Gastrocnemius medialis (tissue), 4 donors: ENCODE measurements at regions not wholly inside any gene's neighbourhood (a gene's known extent, or its start where the extent isn't known, plus 50 kb on each side); places are given as distances from the start of the nearest gene placed in this dataset.

ENCODE experiments used
- ATAC-seq, 2 donors: fragments of 150-250 bp; one replicate each; pipeline ENCODE4 v1.9.1; 2016
- DNase-seq, 2 donors: peaks; one replicate each; pipeline ENCODE4 v3.0.0-alpha.2; 2019
- H3K27ac ChIP-seq, 4 donors: fragments of 200-600 bp; sonication (generic); 1 replicate in 1 of 4; 2 replicates in 3 of 4; pipeline ENCODE4 v1.5.1; 2016 to 2018; ENCODE audit warnings: mild to moderate bottlenecking in 2 of 4, moderate library complexity in 1 of 4
- H3K27me3 ChIP-seq, 3 donors: fragments of 200-600 bp; sonication (generic) in 2 of 3; 1 replicate in 1 of 3; 2 replicates in 2 of 3; pipeline versions ENCODE4 v1.5.1 to v1.6.0; 2016 to 2019; ENCODE audit warnings: mild to moderate bottlenecking in 1 of 3, moderate library complexity in 1 of 3
- H3K36me3 ChIP-seq, 2 donors: fragments of 200-600 bp; sonication (generic) in 1 of 2; one replicate each; pipeline ENCODE4 v1.5.1; 2017 to 2018
- H3K4me1 ChIP-seq, 2 donors: fragments of 200-600 bp; sonication (generic) in 1 of 2; one replicate each; pipeline ENCODE4 v1.5.1; 2016 to 2017; ENCODE audit warnings: mild to moderate bottlenecking in 2 of 2
- H3K4me3 ChIP-seq, 4 donors: fragments of 200-600 bp; sonication (generic) in 3 of 4; 1 replicate in 1 of 4; 2 replicates in 3 of 4; pipeline ENCODE4 v1.5.1; 2016 to 2019; ENCODE audit warnings: mild to moderate bottlenecking in 2 of 4
- H3K9me3 ChIP-seq, 3 donors: fragments of 200-600 bp; sonication (generic) in 2 of 3; 1 replicate in 1 of 3; 2 replicates in 2 of 3; pipeline ENCODE4 v1.5.1; 2016 to 2019
- POLR2A ChIP-seq, 2 donors: fragments of 450-650 bp; IDR thresholded peaks; one replicate each; pipeline ENCODE4 v1.6.1; 2017; ENCODE audit warnings: antibody characterized with exemption in 2 of 2, mild to moderate bottlenecking in 2 of 2, moderate library complexity in 2 of 2
- in situ Hi-C, 4 donors: fragments of 200-750 bp; cut with MboI; loops; one replicate each; pipeline versions ENCODE4 v1.15.0 to v1.8.0; 2017; ENCODE audit warnings: low sequenced_read_pairs in 4 of 4
- intact Hi-C: fragments of 100-400 bp; cut with DNase I; formaldehyde crosslinking; loops from one replicate; pipeline ENCODE4 v1.15.1; 2023; ENCODE audit warnings: low total_unique reads
- TF ChIP-seq, protein P1 (sequence below), 5 experiments: fragments of 450-650 bp in 3 of 5; fragments of 200-600 bp in 2 of 5; sonication (generic) in 2 of 5; IDR thresholded peaks in 4 of 5; conservative IDR thresholded peaks in 1 of 5; 1 replicate in 4 of 5; 2 replicates in 1 of 5; pipeline ENCODE4 v1.5.1; 2016 to 2019; ENCODE audit warnings: antibody characterized with exemption in 5 of 5, mild to moderate bottlenecking in 3 of 5, moderate library complexity in 3 of 5

DNA sequence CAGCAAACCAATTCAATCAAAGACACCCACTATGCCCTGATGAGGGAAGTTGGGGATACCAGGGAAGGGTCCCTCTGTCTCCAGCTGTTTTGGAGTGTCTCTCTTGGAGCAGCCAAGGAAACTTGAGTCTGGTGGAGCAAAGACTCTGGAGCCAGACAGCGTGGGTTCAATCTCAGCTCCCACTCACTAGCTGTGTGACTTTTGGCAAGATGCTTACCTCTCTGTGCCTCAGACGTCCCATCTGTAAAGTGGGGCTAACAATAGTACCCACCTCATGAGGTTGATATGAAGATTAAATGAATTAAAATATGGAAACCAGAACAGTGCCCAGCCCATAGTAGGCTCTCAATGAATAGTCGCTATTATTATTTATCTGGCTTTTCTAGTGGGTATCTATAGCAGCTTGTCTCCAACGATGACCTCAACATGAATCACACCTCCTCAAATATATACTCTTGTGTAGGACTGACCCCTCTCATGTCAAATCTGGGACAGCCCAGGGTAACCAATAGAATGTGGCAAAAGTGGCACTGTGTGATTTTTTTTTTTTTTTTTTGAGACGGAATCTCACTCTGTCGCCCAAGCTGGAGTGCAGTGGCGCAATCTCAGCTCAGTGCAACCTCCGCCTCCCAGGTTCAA, 99.2 kb upstream of the FOXP4 start:
- intact Hi-C loops (no loop called here), in situ Hi-C loops (no loop called here)
- DNase-seq: no peak
- ATAC-seq: no peak
- H3K9me3 ChIP-seq: no peaks in the 10 kb centered on the region
- no peaks in the 10 kb centered on the region for H3K27me3 ChIP-seq
- H3K4me1 ChIP-seq: peaks cover 32 to 36% of the 10 kb centered on the region in 2 donors
- H3K4me3 ChIP-seq: no peak overlapping the region
- TF ChIP-seq POLR2A (IDR thresholded peaks at IDR 0.05): no peak
- TF ChIP-seq, protein P1, sequence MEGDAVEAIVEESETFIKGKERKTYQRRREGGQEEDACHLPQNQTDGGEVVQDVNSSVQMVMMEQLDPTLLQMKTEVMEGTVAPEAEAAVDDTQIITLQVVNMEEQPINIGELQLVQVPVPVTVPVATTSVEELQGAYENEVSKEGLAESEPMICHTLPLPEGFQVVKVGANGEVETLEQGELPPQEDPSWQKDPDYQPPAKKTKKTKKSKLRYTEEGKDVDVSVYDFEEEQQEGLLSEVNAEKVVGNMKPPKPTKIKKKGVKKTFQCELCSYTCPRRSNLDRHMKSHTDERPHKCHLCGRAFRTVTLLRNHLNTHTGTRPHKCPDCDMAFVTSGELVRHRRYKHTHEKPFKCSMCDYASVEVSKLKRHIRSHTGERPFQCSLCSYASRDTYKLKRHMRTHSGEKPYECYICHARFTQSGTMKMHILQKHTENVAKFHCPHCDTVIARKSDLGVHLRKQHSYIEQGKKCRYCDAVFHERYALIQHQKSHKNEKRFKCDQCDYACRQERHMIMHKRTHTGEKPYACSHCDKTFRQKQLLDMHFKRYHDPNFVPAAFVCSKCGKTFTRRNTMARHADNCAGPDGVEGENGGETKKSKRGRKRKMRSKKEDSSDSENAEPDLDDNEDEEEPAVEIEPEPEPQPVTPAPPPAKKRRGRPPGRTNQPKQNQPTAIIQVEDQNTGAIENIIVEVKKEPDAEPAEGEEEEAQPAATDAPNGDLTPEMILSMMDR (IDR thresholded peaks at IDR 0.05 in 4 of 5, conservative IDR thresholded peaks at IDR 0.05 in 1 of 5): no peak
- H3K27ac ChIP-seq: no peak overlapping the region
- no peaks in the 10 kb centered on the region for H3K36me3 ChIP-seq

DNA sequence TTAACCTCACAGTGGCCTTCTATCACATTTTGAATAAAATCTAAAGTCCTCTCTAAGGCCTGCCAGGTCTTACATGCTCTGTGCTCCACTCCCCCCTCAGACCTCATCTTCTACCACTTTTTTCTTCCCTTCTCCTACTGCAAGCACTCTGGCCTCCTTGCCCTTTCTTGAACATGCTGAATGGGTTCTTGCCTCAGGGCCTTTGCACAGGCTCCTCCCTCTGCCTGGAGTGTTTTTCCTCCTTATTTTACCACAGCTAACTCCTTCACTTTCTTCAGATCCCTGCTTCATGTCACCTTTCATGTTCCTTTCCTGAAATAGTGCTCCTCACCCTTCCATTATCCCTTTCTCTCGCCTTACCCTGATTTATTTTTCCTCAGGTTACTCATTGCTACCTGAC, 97.9 kb upstream of the FOXP4 start:
- intact Hi-C loops (no loop called here), in situ Hi-C loops (no loop called here)
- Histone ChIP-seq H3K4me1 (peaks cover 27 to 31% of the 10 kb centered on the region in 2 donors), H3K36me3 (no peaks in the 10 kb centered on the region), H3K4me3 (no peak overlapping the region), H3K9me3 (no peaks in the 10 kb centered on the region), H3K27me3 (no peaks in the 10 kb centered on the region), H3K27ac (no peak overlapping the region)
- TF ChIP-seq, protein P1 (IDR thresholded peaks at IDR 0.05 in 4 of 5, conservative IDR thresholded peaks at IDR 0.05 in 1 of 5): no peak
- no peak for TF ChIP-seq POLR2A (IDR thresholded peaks at IDR 0.05)
- ATAC-seq (no peak), DNase-seq (no peak)

DNA sequence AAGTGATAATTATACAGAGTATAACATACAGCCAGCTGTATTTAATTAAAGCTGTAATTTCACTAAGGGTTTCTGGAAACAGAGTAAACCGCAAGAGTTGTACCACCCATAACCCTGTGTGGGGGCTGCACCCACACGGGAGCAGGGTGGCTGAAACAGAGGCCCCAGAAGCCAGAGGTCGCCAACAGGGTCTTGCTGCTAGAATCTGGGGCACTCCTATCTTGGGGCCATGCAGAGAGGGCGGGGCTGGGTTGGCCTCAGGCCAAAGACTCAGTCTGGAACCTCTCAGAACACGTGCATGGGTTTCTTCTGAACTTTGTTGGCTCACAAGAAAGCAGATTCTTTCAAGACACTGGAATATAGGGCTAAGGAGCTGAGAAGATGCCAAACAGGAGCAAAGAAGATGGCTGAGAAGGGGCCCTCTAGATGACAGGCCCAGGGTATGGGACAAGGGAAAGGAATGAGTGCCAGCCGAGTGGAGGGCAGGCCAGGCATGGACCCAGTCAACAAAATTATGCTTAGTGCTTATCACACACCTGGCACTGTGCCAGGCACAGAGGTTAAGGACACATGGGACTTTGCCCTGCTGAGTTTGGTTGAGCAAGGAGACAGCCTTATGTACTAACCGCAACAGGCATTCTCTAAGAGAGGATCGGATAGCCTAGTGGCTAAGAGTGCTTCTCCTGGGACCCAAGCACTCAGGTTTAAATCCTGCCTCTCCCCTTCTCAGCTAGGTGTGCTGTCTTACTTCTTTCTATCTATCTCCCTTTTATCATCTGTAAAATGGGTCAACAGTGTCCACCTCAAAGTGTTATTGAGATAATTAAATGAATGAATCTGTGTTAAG, 96.6 kb upstream of the FOXP4 start:
- H3K4me3 ChIP-seq: no peak overlapping the region
- DNase-seq (peak in 1 of 2 donors; percentile 69), ATAC-seq (peak; percentile 48 to 66)
- no peaks in the 10 kb centered on the region for H3K9me3 ChIP-seq
- peaks cover 20 to 25% of the 10 kb centered on the region in 2 donors for H3K4me1 ChIP-seq
- H3K36me3 ChIP-seq: no peaks in the 10 kb centered on the region
- peak overlapping the region; percentile 31 to 88 (median 60) for H3K27ac ChIP-seq
- in situ Hi-C loops (no loop called here), intact Hi-C loops (loop anchor here (2.0 to 5.0 kb wide), 4 partner anchors 25 to 258 kb away; partner anchors contain the start of gene FOXP4)
- H3K27me3 ChIP-seq: no peaks in the 10 kb centered on the region
- no peak for TF ChIP-seq POLR2A (IDR thresholded peaks at IDR 0.05)
- TF ChIP-seq, protein P1 (IDR thresholded peaks at IDR 0.05 in 4 of 5, conservative IDR thresholded peaks at IDR 0.05 in 1 of 5): no peak

DNA sequence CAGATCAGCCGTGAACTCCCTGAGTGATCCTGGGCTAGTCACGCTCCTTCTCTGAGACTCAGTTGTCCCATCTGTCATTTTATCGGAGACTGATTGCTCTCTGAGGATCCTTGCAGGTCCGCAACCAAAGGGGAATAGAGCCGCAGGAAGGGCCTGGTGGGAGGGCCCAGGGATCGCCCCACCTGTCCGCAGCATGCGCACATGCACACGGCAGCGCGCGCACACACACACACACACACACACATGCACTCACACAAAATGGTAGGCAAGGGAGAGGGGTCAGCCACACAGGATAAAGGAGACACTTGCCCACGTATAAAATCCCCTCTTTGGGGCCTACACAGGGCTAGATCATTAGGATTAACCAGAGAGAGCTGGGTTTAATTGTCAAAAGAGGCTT, 95.6 kb upstream of the FOXP4 start:
- ATAC-seq (no peak), DNase-seq (no peak)
- H3K4me1 ChIP-seq: peaks cover 20 to 25% of the 10 kb centered on the region in 2 donors
- intact Hi-C loops (loop anchor here (2.0 to 5.0 kb wide), 4 partner anchors 26 to 257 kb away; partner anchors contain the start of gene FOXP4), in situ Hi-C loops (no loop called here)
- TF ChIP-seq, protein P1 (IDR thresholded peaks at IDR 0.05 in 4 of 5, conservative IDR thresholded peaks at IDR 0.05 in 1 of 5): no peak
- no peak for TF ChIP-seq POLR2A (IDR thresholded peaks at IDR 0.05)
- no peak overlapping the region for H3K4me3 ChIP-seq
- no peaks in the 10 kb centered on the region for H3K27me3 ChIP-seq
- H3K9me3 ChIP-seq: no peaks in the 10 kb centered on the region
- peak overlapping the region; percentile 74 to 88 (median 83) for H3K27ac ChIP-seq
- H3K36me3 ChIP-seq: no peaks in the 10 kb centered on the region
